H1 (cell line): ENCODE measurements at regions not wholly inside any gene's neighbourhood (a gene's known extent, or its start where the extent isn't known, plus 50 kb on each side); places are given as distances from the start of the nearest gene placed in this dataset.

Source experiments
- CTCF ChIA-PET: fragments of 300-600 bp; sonication (Branson Sonifier 250); formaldehyde crosslinking; loops from one replicate; lab custom pipeline; 2021; ENCODE audit not compliant: partially characterized antibody; lab: Charles Lee
- POLR2A ChIA-PET: fragments of 300-600 bp; sonication (Branson Sonifier 250); formaldehyde crosslinking; loops from one replicate; lab custom pipeline; 2021; ENCODE audit warnings: inconsistent platforms; ENCODE audit not compliant: partially characterized antibody; lab: Charles Lee
- DNase-seq, 2 experiments: peaks; one replicate each; pipeline versions ENCODE4 v3.0.0 to v3.0.0-alpha.2; 2010 to 2022; ENCODE audit warnings: low spot score in 2 of 2, low read depth in 1 of 2, mixed read lengths in 1 of 2
- FAIRE-seq: peaks from 2 replicates; lab custom pipeline; 2011; peaks lifted over from hg19 to GRCh38; lab: Jason Lieb, UNC
- H2AFZ ChIP-seq: 2 replicates; pipeline ENCODE4 v1.8.1; 2012; ENCODE audit warnings: low read length, inconsistent platforms
- H2AK5ac ChIP-seq: 2 replicates; pipeline ENCODE4 v1.6.1; 2013; ENCODE audit warnings: low read depth, low read length
- H2BK120ac ChIP-seq: replicated peaks from 2 replicates; pipeline ENCODE3; 2013; ENCODE audit warnings: low read depth, low read length, inconsistent platforms
- H2BK12ac ChIP-seq: 2 replicates; pipeline ENCODE4 v1.6.1; 2013; ENCODE audit warnings: low read depth, low read length
- H2BK15ac ChIP-seq: 2 replicates; pipeline ENCODE4 v1.6.1; 2013; ENCODE audit warnings: low read length
- H2BK20ac ChIP-seq: 2 replicates; pipeline ENCODE4 v1.6.1; 2013; ENCODE audit warnings: low read length
- H2BK5ac ChIP-seq: 2 replicates; pipeline ENCODE4 v1.6.1; 2013; ENCODE audit warnings: low read depth, low read length
- H3K14ac ChIP-seq: 2 replicates; pipeline ENCODE4 v1.6.1; 2013; ENCODE audit warnings: inconsistent platforms; ENCODE audit not compliant: insufficient read length
- H3K18ac ChIP-seq: 2 replicates; pipeline ENCODE4 v1.6.1; 2013; ENCODE audit warnings: low read length; ENCODE audit errors: extremely low read depth
- H3K23ac ChIP-seq: 2 replicates; pipeline ENCODE4 v1.6.1; 2013; ENCODE audit warnings: inconsistent platforms; ENCODE audit not compliant: insufficient read length
- H3K23me2 ChIP-seq: 2 replicates; pipeline ENCODE4 v1.6.1; 2013; ENCODE audit warnings: low read depth, low read length
- H3K27ac ChIP-seq: 2 replicates; pipeline ENCODE4 v1.6.1; 2011; ENCODE audit warnings: low read depth, low read length, inconsistent platforms
- H3K27me3 ChIP-seq, 4 experiments: replicated peaks in 1 of 4; 1 replicate in 1 of 4; 2 replicates in 3 of 4; pipeline versions ENCODE4 v1.6.1 to v1.8.1; 2011 to 2013; ENCODE audit warnings: low read length in 3 of 4, mild to moderate bottlenecking in 3 of 4, inconsistent platforms in 2 of 4, mixed read lengths in 2 of 4, moderate library complexity in 1 of 4; ENCODE audit not compliant: control insufficient read depth in 3 of 4, insufficient read depth in 3 of 4; ENCODE audit errors: extremely low read depth in 1 of 4
- H3K36me3 ChIP-seq, 4 experiments: 2 replicates each; pipeline versions ENCODE4 v1.6.1 to v1.8.1; 2011 to 2013; ENCODE audit warnings: mild to moderate bottlenecking in 4 of 4, low read length in 3 of 4, moderate library complexity in 2 of 4, control low read depth in 1 of 4, inconsistent platforms in 1 of 4; ENCODE audit not compliant: insufficient read depth in 4 of 4, control insufficient read depth in 2 of 4
- H3K4ac ChIP-seq: replicated peaks from 2 replicates; pipeline ENCODE3; 2013; ENCODE audit warnings: low read length, low read depth, mixed read lengths, inconsistent platforms; ENCODE audit not compliant: insufficient read length
- H3K4me1 ChIP-seq, 4 experiments: replicated peaks in 1 of 4; 1 replicate in 1 of 4; 2 replicates in 3 of 4; pipeline versions ENCODE4 v1.6.1 to v1.8.1; 2011 to 2013; ENCODE audit warnings: low read length in 3 of 4, inconsistent platforms in 2 of 4, mixed read lengths in 1 of 4; ENCODE audit not compliant: insufficient read depth in 4 of 4, control insufficient read depth in 3 of 4
- H3K4me2 ChIP-seq, 2 experiments: 2 replicates each; pipeline versions ENCODE4 v1.6.1 to v1.8.1; 2011 to 2013; ENCODE audit warnings: low read depth in 2 of 2, low read length in 2 of 2, control low read depth in 1 of 2, inconsistent platforms in 1 of 2, mild to moderate bottlenecking in 1 of 2; ENCODE audit not compliant: insufficient read depth in 1 of 2
- H3K4me3 ChIP-seq, 4 experiments: fragments of 200-600, 300-600 bp in 1 of 4; sonication (generic), shearing (Covaris generic), sonication (Bioruptor Twin) in 1 of 4; 2 replicates each; pipeline versions ENCODE4 v1.5.1 to v1.8.1; 2011 to 2016; ENCODE audit warnings: low read length in 4 of 4, low read depth in 3 of 4, control low read depth in 2 of 4, inconsistent platforms in 2 of 4, mild to moderate bottlenecking in 2 of 4, mixed read lengths in 1 of 4, moderate library complexity in 1 of 4; ENCODE audit not compliant: insufficient read depth in 2 of 4; ENCODE audit errors: extremely low read depth in 1 of 4
- H3K56ac ChIP-seq: replicated peaks from 2 replicates; pipeline ENCODE3; 2013; ENCODE audit warnings: low read depth, mild to moderate bottlenecking, mixed read lengths, low read length, inconsistent platforms; ENCODE audit not compliant: insufficient read length
- H3K79me1 ChIP-seq: 2 replicates; pipeline ENCODE4 v1.6.1; 2013; ENCODE audit warnings: low read depth, low read length, control low read depth
- H3K79me2 ChIP-seq, 2 experiments: 2 replicates each; pipeline versions ENCODE4 v1.6.1 to v1.8.1; 2012 to 2013; ENCODE audit warnings: low read length in 2 of 2, mild to moderate bottlenecking in 2 of 2, inconsistent platforms in 1 of 2; ENCODE audit not compliant: insufficient read depth in 2 of 2, control insufficient read depth in 1 of 2
- H3K9ac ChIP-seq, 4 experiments: replicated peaks in 1 of 4; 1 replicate in 1 of 4; 2 replicates in 3 of 4; pipeline versions ENCODE4 v1.6.1 to v1.8.1; 2011 to 2013; ENCODE audit warnings: low read depth in 3 of 4, low read length in 3 of 4, control low read depth in 2 of 4, mild to moderate bottlenecking in 2 of 4, moderate library complexity in 2 of 4, inconsistent platforms in 1 of 4; ENCODE audit errors: extremely low read depth in 1 of 4
- H3K9me3 ChIP-seq, 2 experiments: 2 replicates each; pipeline versions ENCODE4 v1.6.1 to v1.8.1; 2012 to 2013; ENCODE audit warnings: mild to moderate bottlenecking in 2 of 2, moderate library complexity in 2 of 2, control low read depth in 1 of 2, inconsistent platforms in 1 of 2, low read depth in 1 of 2, low read length in 1 of 2, mixed read lengths in 1 of 2; ENCODE audit not compliant: insufficient read depth in 2 of 2
- H4K20me1 ChIP-seq, 2 experiments: replicated peaks in 1 of 2; 2 replicates each; pipeline versions ENCODE3 to v1.8.1; 2011 to 2013; ENCODE audit warnings: inconsistent platforms in 2 of 2, low read length in 2 of 2, mild to moderate bottlenecking in 1 of 2; ENCODE audit not compliant: insufficient read depth in 2 of 2, control insufficient read depth in 1 of 2
- H4K5ac ChIP-seq: 2 replicates; pipeline ENCODE4 v1.6.1; 2013; ENCODE audit warnings: low read length, low read depth, mixed read lengths, inconsistent platforms; ENCODE audit not compliant: insufficient read length
- H4K8ac ChIP-seq: 2 replicates; pipeline ENCODE4 v1.8.0; 2013; ENCODE audit warnings: mild to moderate bottlenecking, moderate library complexity, low read length, inconsistent platforms; ENCODE audit not compliant: insufficient read depth; ENCODE audit errors: extremely low read depth
- H4K91ac ChIP-seq: replicated peaks from 2 replicates; pipeline ENCODE3; 2013; ENCODE audit warnings: low read length, mixed read lengths, inconsistent platforms; ENCODE audit not compliant: insufficient read length
- BCL11A ChIP-seq, 2 experiments: IDR thresholded peaks; one replicate each; pipeline ENCODE4 v1.6.1; 2011; ENCODE audit warnings: low read depth in 2 of 2, low read length in 2 of 2, mild to moderate bottlenecking in 2 of 2
- CBX5 ChIP-seq: fragments of 300-800, 300-1000 bp; sonication (generic); IDR thresholded peaks from 2 replicates; pipeline ENCODE4 v1.7.1; 2016; ENCODE audit warnings: antibody characterized with exemption, low read length, low read depth
- CTBP2 ChIP-seq: IDR thresholded peaks from 2 replicates; pipeline ENCODE4 v1.7.0; 2011; ENCODE audit warnings: borderline replicate concordance, mild to moderate bottlenecking, moderate library complexity, mixed read lengths, low read length; ENCODE audit not compliant: insufficient read depth, insufficient read length
- GABPA ChIP-seq: IDR thresholded peaks from 2 replicates; pipeline ENCODE4 v1.6.1; 2011; ENCODE audit warnings: mild to moderate bottlenecking, low read length, moderate library complexity, borderline replicate concordance; ENCODE audit not compliant: insufficient read depth
- HDAC2 ChIP-seq, 2 experiments: fragments of 300-600 bp in 1 of 2; sonication (generic) in 1 of 2; IDR thresholded peaks; 2 replicates each; pipeline ENCODE4 v1.6.1; 2011 to 2012; ENCODE audit warnings: low read depth in 2 of 2, low read length in 2 of 2, mild to moderate bottlenecking in 2 of 2, moderate library complexity in 2 of 2, borderline replicate concordance in 1 of 2, inconsistent platforms in 1 of 2
- JUND ChIP-seq: IDR thresholded peaks from 2 replicates; pipeline ENCODE4 v1.6.1; 2011; ENCODE audit warnings: mild to moderate bottlenecking, improper control_type of control experiment, low read length
- KDM4A ChIP-seq: IDR thresholded peaks from one replicate; pipeline ENCODE4 v1.7.1; 2012; ENCODE audit warnings: low read depth, mild to moderate bottlenecking, moderate library complexity, low read length, inconsistent platforms; ENCODE audit not compliant: severe bottlenecking
- RXRA ChIP-seq: IDR thresholded peaks from 2 replicates; pipeline ENCODE4 v1.6.1; 2011; ENCODE audit warnings: low read depth, mild to moderate bottlenecking, low read length, moderate library complexity; ENCODE audit not compliant: insufficient read depth
- SAP30 ChIP-seq: fragments of 300-600 bp; sonication (generic); IDR thresholded peaks from 2 replicates; pipeline ENCODE4 v1.7.1; 2012; ENCODE audit warnings: low read length, moderate library complexity, mild to moderate bottlenecking, inconsistent platforms; ENCODE audit not compliant: insufficient read depth, insufficient replicate concordance
- SRF ChIP-seq: IDR thresholded peaks from 2 replicates; pipeline ENCODE4 v1.6.1; 2011; ENCODE audit warnings: mild to moderate bottlenecking, low read depth, low read length, moderate library complexity
- TAF1 ChIP-seq: IDR thresholded peaks from 2 replicates; pipeline ENCODE4 v1.6.1; 2011; ENCODE audit warnings: mild to moderate bottlenecking, low read depth, low read length
- TCF12 ChIP-seq: IDR thresholded peaks from 2 replicates; pipeline ENCODE4 v1.6.1; 2011; ENCODE audit warnings: low read depth, mild to moderate bottlenecking, low read length
- whole genome bisulfite sequencing, 2 experiments: shearing (Covaris generic) in 1 of 2; methylation state at CpG; one replicate each; pipeline versions ENCODE4 v1.1.6 to v1.1.7; 2013 to 2015; ENCODE audit warnings: low lambda C conversion rate in 2 of 2, mixed read lengths in 2 of 2, inconsistent platforms in 1 of 2, low coverage in 1 of 2, missing lambda C conversion rate in 1 of 2; ENCODE audit not compliant: insufficient replicate concordance in 2 of 2, insufficient coverage in 1 of 2, insufficient read length in 1 of 2; ENCODE audit errors: extremely low coverage in 1 of 2, missing lambda C conversion rate in 1 of 2; 5-methylcytosine and 5-hydroxymethylcytosine counted together
- TF ChIP-seq, protein P1 (sequence below): IDR thresholded peaks from 2 replicates; pipeline ENCODE4 v1.6.1; 2011; ENCODE audit warnings: low read length, improper control_type of control experiment

DNA sequence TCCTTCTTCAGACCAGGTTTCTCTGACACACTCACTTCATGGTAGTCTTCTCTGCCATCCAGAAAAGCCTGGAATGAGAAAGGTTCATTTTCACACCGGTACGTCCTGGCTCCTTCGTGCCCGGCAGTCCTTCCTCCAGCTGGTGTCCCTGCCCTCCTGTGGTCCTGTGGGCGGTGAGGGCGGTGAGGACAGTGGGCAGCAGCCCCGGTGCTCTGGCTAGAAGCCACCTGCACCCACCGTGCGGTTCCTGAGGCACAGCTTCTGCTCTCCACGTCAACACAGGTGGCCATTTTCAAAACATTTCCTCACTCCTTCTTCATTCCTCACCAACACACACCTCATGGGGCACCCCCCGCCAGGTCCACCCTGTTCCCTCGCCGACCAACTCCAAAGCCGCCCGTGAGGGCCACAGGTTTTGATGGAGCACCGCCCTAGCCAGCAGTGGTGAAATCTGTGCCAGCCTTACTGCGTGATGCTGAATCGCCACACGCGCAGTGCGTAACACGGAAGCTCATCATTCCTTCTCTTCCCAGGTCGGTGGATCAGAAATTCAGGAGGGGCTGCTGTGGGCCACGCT lies 251.4 kb upstream of the RNF32 start:
- Histone ChIP-seq H3K27ac (no peak overlapping the region), H3K56ac (no peak overlapping the region), H2AFZ (no peak overlapping the region), H3K27me3 (no peaks in the 10 kb centered on the region), H4K8ac (no peak overlapping the region), H3K4me1 (peaks cover 0 to 3% (median 0%) of the 10 kb centered on the region in 4 experiments; a peak in 2 of 7 replicates), H3K23me2 (no peaks in the 10 kb centered on the region), H2BK15ac (no peak overlapping the region), H2BK5ac (no peak overlapping the region), H2AK5ac (no peak overlapping the region), H2BK20ac (no peak overlapping the region), H3K4me3 (no peak overlapping the region), H3K4ac (no peak overlapping the region), H4K20me1 (no peaks in the 10 kb centered on the region), H3K9ac (no peak overlapping the region), H3K9me3 (no peaks in the 10 kb centered on the region), H3K79me2 (no peaks in the 10 kb centered on the region), H3K23ac (no peak overlapping the region), H3K36me3 (no peaks in the 10 kb centered on the region), H3K14ac (no peak overlapping the region), H4K5ac (no peak overlapping the region), H3K79me1 (no peaks in the 10 kb centered on the region), H4K91ac (no peak overlapping the region), H2BK120ac (no peak overlapping the region), H2BK12ac (no peak overlapping the region), H3K18ac (no peak overlapping the region), H3K4me2 (no peak overlapping the region)
- POLR2A ChIA-PET: no interaction called here
- FAIRE-seq (no peak), DNase-seq (no peak)
- 92% methylated on average over 21 of the region's 24 CpGs; no CpG with 5 or more reads in 1 of the 2 experiments for WGBS, 2 experiments
- CTCF ChIA-PET: no interaction called here
- TF ChIP-seq SAP30 (no peak), CBX5 (no peak), CTBP2 (no peak), JUND (no peak), TCF12 (no peak), KDM4A (no peak), TAF1 (no peak), RXRA (no peak), SRF (no peak), BCL11A (IDR thresholded peaks at IDR 0.05; ENCODE audit: low read depth in 2 of 2, low read length in 2 of 2) (no peak), HDAC2 (IDR thresholded peaks at IDR 0.05; ENCODE audit: borderline replicate concordance in 1 of 2, low read depth in 2 of 2, low read length in 2 of 2) (no peak), GABPA (no peak)
- TF ChIP-seq, protein P1, sequence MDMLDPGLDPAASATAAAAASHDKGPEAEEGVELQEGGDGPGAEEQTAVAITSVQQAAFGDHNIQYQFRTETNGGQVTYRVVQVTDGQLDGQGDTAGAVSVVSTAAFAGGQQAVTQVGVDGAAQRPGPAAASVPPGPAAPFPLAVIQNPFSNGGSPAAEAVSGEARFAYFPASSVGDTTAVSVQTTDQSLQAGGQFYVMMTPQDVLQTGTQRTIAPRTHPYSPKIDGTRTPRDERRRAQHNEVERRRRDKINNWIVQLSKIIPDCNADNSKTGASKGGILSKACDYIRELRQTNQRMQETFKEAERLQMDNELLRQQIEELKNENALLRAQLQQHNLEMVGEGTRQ: no peak
